ENCODE measurements at regions not wholly inside any gene's neighbourhood (a gene's known extent, or its start where the extent isn't known, plus 50 kb on each side); places are given as distances from the start of the nearest gene placed in this dataset.
"Not testable (repeated sequence)": the region's sequence is repeated elsewhere in the genome, so short reads cannot be mapped to it uniquely, and the experiment has no call there.

DNA sequence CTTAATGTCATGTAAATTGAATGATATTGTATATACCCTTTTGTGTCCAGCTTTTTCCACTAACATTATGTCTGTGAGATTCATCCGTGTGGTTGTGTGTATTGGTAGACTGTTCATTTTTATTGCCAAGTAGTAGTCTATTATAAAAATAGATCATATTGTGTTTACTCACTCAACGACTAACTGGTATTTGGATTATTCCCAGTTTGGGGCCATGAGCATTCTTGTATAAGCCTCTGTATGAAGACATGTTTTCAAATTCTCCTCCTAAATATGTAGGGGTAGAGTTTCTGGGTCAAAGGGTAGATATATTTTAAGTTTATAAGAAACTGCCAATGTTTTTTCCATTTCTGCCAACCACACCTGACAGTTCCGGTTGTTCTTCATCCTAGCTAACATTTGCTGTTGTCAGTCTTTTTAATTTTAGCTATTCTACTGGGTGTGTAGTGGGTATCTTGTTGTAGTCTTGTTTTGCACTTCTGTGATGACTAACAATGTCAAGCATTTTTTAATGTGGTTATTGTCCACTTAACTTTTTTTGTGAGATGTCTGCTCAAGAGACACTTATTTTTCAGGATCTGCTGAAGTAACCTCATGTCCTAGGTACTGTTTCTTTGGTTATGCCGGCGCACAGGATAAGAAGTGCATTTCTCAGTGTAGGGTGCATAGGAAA is 93.2 kb downstream of the DACT1 start:
- no peak for DNase-seq (ENCODE audit: low read depth, low spot score)

GRCh38 chr14:58731465-58732293 is 93.9 kb downstream of the DACT1 start:
- peak; percentile 95 for DNase-seq (ENCODE audit: low read depth, low spot score)

DNA sequence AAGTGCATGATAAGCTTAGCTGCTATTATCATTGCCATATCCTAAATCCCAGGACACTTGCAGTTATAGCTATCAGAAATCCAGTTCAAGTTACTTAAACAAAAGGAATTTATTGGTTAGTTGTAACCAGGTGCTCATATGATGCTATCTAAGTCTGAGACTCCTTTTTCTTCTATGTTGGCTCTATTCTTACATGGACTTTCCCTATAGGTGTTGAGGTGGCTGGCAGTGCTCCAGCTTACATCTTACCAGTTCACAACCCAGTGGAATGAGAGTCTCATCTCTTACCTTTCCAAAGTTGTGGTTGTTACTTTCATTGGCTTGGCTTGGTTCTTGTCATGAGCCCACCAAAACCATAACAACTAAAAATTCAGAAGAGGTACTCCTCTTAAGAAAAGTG is 94.6 kb downstream of the DACT1 start:
- no peak for DNase-seq (ENCODE audit: low read depth, low spot score)

GRCh38 chr14:58733451-58734208 is 95.9 kb downstream of the DACT1 start:
- no peak for DNase-seq (ENCODE audit: low read depth, low spot score)

GRCh38 chr14:58735596-58735995 is 97.8 kb downstream of the DACT1 start:
- no peak for DNase-seq (ENCODE audit: low read depth, low spot score)

- DNase-seq (ENCODE audit: low read depth, low spot score) = no peak
Observed at GRCh38 chr14:58736606-58737005, 98.8 kb downstream of the DACT1 start.

DNA sequence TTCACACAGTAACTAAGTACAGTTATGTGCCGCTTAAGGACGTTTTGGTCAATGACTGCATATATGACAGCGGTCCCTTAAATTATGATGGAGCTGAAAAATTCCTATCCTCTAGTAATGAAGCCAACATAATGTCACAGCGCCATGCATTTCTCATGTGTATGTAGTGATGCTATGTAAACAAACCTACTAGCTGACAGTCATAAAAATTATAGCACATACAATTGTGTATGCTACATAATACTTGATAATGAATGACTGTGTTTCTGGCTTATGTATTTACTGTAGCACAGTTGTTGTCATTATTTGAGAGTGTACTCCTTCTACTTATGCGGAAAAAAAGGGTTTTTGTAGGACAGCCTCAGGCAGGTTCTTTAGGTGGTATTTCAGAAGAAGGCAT is 99.7 kb downstream of the DACT1 start:
- DNase-seq (ENCODE audit: low read depth, low spot score) = no peak

DNA sequence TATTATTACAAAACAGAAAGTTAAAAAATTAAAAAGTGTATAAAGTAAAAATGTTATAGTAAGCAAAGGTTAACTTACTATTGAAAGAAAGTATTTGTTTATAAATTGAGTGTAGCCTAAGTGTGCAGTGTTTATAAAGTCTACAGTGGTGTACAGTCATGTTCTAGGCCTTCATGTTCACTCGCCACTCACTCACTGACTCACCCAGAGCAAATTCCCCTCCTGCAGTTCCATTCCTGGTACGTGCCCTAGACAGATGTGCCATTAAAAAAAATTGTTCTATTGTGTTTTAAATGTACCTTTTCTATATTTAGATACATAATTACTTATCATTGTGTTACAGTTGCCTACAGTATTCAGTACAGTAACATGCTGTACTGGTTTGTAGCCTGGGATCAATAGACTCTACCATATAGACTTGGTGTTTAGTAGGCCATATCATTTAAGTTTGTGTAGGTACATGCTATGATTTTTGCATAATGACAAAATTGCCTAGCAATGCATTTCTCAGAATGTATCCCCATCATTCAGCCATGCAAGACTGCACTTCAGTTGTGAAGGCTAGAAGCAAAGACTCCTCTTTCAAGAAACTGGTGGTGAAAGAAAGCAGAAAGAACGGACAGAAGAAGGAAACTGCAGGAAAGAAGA is 100.6 kb downstream of the DACT1 start:
- peak; percentile 84 for DNase-seq (ENCODE audit: low read depth, low spot score)

GRCh38 chr14:58738876-58739275 is 101.1 kb downstream of the DACT1 start:
- DNase-seq (ENCODE audit: low read depth, low spot score) = no peak

DNA sequence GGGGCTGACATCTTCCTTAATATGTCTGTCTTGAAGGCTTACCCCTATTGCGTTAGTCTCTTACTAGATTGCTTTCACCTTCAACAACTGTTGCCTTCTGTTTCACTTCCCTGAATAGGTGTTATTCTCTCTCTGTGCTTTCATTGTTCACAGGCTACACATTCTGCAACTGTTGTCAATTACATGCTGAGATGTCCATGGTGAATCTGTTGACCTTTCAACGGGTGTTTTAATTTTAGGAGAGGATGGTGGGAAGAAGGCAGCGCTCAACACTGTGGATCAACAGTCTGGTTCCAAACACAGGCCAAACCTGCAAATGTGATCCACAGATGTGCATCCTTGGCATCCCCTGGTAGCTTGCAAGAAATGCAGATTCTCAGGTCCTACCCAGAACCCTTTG is 101.9 kb downstream of the DACT1 start:
- DNase-seq (ENCODE audit: low read depth, low spot score) = no peak

DNA sequence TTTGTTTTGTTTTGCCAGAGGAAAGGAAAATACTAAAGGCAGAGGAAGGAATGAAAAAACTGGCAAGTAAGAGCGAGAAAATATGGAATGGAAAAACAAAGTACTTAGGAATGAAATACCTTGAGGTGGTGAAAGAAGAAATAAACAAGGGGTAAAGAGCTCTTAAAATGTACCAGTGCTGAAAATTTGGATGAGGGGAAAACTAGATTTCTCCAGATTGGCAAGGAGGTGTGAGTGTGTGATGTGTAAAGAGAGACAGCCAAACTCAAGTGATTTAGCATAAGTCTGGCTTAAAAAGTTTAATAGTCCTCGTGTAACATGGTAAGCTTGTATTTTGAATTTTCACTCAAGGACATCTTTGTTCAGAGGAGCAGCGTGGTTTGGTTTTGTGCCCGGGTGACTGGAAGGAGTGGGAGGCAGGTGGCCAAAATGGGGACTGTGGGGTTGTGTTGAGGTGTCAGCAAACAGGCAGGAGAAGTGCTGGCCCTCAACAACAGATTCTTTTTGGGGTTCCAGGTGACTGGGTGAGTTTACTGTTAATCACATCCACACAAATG is 102.7 kb downstream of the DACT1 start:
- peak; percentile 44 for DNase-seq (ENCODE audit: low read depth, low spot score)

DNA sequence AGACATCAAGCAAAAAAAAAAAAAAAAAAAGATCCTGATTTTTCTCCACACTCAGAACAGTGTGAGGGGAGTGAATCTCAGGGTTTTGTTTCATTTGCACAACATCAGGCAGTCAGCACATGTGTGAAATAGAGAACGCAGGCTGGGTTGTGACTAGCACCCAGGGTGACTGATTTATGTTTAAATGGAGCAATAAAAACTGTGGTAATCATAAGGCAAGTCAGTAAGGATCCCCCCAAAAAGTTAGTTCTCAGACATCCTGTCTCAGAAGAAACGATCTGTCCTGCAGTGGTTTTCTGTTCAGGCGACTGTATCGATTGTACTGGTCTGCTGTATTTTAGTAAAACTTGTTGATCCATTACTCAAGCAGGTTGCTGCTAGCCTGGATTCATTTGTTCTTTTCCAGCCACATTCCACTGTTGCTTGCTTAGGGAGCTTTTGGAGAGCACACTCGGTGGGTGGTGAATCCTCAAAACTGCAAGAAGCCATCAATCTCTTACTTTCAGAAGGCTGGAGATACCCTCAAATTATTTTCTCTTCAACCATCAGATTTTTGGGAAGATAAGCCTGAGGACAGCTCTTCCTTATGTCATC is 107.1 kb downstream of the DACT1 start:
- DNase-seq (ENCODE audit: low read depth, low spot score) = no peak

DNA sequence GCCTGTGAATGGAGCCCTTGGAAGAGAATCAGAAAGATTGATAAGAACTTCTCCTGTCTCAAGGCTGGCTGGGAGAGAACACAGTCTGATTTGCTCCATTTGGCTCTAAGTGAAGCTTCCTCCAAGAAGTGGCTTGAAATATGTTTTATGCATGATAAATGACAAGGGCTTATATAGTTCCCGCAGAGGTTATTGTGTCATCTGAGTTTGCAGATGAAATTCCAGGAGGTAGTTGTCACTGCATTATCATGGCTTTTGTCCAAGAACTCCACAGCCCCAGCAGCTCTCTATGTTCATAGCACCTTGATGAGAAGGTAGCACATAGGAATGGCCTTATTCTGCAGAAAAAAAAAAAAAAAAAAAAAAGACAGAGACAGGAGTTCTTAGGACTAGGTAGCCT is 108.5 kb downstream of the DACT1 start:
- DNase-seq (ENCODE audit: low read depth, low spot score) = peak; percentile 57

DNA sequence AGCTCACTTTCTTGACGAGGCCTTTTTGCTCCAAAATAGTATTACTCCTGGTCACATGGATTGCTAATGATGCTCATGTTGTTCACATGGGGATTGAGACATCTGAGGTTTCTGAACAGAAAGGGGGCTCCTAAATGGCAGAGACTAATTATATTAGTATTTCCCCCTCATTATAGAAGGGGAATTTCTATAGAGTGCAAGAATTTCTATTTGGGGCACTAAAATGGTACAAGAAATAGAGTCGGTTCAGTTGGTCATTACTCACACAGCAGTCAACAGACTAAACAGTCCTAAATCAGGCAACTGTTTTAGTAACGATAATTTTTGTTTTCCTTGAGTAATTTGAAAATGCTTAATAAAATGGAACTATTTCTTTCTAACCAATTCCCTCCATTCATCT is 108.9 kb downstream of the DACT1 start:
- no peak for DNase-seq (ENCODE audit: low read depth, low spot score)

- DNase-seq (ENCODE audit: low read depth, low spot score) = peak; percentile 61
Observed at GRCh38 chr14:58747181-58747580, 109.4 kb downstream of the DACT1 start.

DNA sequence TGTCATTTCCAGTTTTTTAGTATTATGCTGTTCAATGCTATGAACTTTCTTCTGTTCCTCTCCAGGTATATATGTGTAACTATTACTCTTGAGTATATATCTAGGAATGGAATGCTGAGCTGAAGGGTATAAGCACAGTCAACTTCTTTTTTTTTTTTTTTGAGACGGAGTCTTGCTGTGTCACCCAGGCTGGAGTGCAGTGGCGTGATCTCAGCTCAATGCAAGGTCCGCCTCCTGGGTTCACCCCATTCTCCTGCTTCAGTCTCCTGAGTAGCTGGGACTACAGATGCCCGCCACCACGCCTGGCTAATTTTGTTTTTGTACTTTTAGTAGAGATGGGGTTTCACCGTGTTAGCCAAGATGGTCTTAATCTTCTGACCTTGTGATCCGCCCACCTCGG is 110.5 kb downstream of the DACT1 start:
- not testable (repeated sequence) for DNase-seq (ENCODE audit: low read depth, low spot score)

DNA sequence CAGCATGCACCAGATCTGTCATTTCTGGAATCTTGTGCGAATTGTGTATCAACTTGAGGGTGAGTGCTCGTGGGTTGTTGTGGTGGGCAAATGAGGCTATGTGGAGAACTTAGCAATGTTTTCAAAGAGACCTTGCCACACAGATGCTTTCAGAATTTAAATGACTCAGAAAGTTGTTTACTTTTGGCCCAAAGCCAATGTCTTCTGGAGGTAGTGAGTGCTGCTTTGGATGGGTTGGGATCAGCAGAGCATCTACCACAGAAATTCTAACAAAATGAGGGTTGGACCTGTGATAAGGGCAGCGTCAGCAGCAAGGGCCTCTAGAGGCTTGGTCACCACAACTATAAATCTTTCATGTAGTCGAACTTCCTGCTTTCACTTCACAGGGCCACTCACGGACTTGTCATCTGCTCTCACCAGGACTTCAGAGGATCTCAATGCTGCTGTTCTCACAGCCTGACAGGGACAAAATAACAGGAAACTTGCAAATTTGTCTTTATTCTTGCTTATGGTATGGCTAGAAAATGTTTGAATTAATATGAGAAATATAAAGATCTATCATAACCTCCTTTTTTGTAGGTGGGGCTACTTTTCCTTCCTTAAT is 111.4 kb downstream of the DACT1 start:
- peak; percentile 95 for DNase-seq (ENCODE audit: low read depth, low spot score)

DNA sequence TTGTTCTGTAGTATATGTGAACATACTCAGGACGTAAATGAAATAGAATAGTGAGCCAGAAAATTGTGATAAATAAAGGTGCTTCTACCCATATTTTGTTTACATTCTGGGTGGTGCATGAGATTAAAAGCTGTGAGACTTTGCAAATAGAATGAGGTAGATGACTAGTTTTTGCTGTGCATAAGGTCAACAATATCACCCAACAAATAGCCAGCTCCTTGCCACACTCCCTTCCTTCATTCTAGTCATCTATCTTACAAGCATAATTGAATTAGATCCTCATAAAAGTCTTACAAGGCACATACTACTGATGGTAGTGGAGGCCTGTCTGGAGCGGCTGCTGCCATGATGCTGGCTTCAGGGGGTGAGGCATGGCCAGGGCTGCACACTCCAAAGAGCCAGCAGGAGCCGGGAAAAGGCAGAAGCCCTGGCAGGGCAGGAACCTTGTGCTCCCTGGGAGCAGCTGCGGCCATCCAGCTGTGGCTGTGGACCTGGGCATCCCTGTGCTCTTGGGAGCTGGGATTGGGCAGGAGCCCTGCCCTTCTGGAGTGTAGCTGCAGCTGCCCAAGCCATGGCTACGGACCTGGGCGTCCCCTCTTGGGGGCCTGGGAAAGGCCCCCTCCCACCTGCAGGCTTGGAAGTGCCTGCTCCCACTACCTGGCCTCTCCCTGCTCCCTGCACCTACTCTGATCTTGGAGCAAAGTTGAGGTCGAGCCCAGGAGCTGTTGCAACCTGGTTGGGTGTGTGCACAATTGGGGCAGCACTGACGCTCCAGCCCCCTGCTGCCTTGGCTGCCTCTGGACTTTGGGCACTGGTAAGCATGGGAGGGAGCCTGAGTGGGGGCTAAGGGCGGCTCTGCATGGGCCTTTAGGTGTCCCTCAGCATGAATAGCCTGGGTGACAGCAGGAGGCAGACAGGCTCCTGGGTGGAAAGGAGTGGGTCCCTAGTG is 112.8 kb downstream of the DACT1 start:
- DNase-seq (ENCODE audit: low read depth, low spot score) = no peak

GRCh38 chr14:58751788-58752187 is 114.0 kb downstream of the DACT1 start:
- DNase-seq (ENCODE audit: low read depth, low spot score) = no peak

- no peak for DNase-seq (ENCODE audit: low read depth, low spot score)
Observed at GRCh38 chr14:58752289-58752688, 114.5 kb downstream of the DACT1 start.

All from astrocyte of the hippocampus (primary cell).